Muscle layer of duodenum (tissue), 2 donors: ENCODE measurements at regions not wholly inside any gene's neighbourhood (a gene's known extent, or its start where the extent isn't known, plus 50 kb on each side); places are given as distances from the start of the nearest gene placed in this dataset.
"Not testable (repeated sequence)": the region's sequence is repeated elsewhere in the genome, so short reads cannot be mapped to it uniquely, and the experiment has no call there.

Experiments used
- H3K27ac ChIP-seq: one replicate; pipeline ENCODE4 v1.7.0; 2013; ENCODE audit warnings: mild to moderate bottlenecking, low read length
- H3K27me3 ChIP-seq: one replicate; pipeline ENCODE4 v1.7.0; 2013; ENCODE audit warnings: low read depth, mild to moderate bottlenecking, control low read depth, low read length
- H3K36me3 ChIP-seq, 2 donors: one replicate each; pipeline ENCODE4 v1.7.0; 2013; ENCODE audit warnings: low read length in 2 of 2, control low read depth in 1 of 2, mild to moderate bottlenecking in 1 of 2; ENCODE audit not compliant: insufficient read depth in 2 of 2, control insufficient read depth in 1 of 2
- H3K4me1 ChIP-seq, 2 donors: one replicate each; pipeline ENCODE4 v1.7.0; 2013; ENCODE audit warnings: low read length in 2 of 2, mild to moderate bottlenecking in 2 of 2, control low read depth in 1 of 2, moderate library complexity in 1 of 2; ENCODE audit not compliant: insufficient read depth in 2 of 2, control insufficient read depth in 1 of 2
- H3K4me3 ChIP-seq, 2 donors: one replicate each; pipeline ENCODE4 v1.7.0; 2013; ENCODE audit warnings: low read length in 2 of 2, low read depth in 1 of 2, mild to moderate bottlenecking in 1 of 2
- H3K9me3 ChIP-seq, 2 donors: one replicate each; pipeline ENCODE4 v1.7.0; 2013; ENCODE audit warnings: low read length in 2 of 2, control low read depth in 1 of 2, mild to moderate bottlenecking in 1 of 2; ENCODE audit not compliant: control insufficient read depth in 1 of 2
- donor health status: healthy.

DNA sequence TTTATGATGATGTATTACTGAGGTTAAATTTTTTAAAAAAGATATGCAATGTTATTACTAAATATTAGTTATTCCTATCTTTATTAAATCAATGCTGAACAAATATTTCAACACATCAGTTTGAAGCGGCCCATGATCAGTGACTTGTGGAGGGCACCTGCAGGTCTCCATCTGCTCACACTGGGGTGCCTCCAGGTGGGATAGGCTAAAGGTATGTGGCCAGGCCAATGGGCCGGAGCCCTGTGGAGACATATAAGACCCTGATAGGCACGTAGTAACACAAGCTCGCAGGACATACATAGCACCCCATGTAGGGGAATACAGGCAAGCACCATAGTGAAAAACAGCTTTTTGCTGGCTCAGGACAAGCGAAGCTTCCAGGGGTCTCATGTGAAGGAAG is 469.8 kb downstream of the ZNF536 start:
- no peaks in the 10 kb centered on the region for H3K36me3 ChIP-seq
- no peaks in the 10 kb centered on the region for H3K9me3 ChIP-seq
- no peak overlapping the region for H3K4me3 ChIP-seq
- H3K4me1 ChIP-seq = no peaks in the 10 kb centered on the region
- H3K27me3 ChIP-seq = no peaks in the 10 kb centered on the region
- no peak overlapping the region for H3K27ac ChIP-seq

DNA sequence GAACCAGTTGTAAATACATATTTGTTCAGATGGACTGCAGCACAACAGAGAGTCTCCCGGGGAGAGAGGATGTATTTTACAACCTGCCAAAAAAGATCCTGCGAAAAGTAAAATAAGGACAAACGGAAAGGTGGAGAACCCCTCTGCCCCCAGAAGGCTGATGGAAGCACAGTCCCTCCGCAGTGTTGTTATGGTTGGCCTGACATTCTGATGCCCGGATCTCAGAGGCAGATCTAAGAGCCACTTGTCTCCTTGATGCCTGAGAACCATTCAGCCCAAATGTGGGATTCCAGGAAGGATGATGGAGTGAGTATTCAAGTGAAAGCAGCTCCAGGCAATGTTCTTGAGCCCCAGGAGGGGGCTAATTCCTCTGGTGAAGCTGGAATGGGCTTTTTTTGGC is 458.7 kb downstream of the ZNF536 start:
- no peak overlapping the region for H3K27ac ChIP-seq
- no peak overlapping the region for H3K4me3 ChIP-seq
- H3K9me3 ChIP-seq = peaks cover 0 to 8% of the 10 kb centered on the region in 2 donors
- no peaks in the 10 kb centered on the region for H3K36me3 ChIP-seq
- no peaks in the 10 kb centered on the region for H3K27me3 ChIP-seq
- no peaks in the 10 kb centered on the region for H3K4me1 ChIP-seq

DNA sequence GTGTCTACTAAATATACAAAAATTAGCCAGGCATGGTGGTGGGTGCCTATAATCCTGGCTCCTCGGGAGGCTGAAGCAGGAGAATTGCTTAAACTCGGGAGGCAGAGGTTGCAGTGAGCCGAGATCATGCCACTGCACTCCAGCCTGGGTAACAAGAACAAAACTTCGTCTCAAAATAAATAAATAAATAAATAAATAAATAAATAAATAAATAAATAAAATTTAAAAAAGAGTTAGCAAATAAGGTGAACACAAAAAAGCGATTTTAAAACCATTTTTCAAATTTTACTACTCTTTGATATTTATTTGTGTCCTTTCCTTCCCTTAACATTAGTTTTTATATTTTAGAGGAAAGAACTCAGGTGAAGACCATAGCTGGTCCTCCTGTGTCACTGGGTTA is 453.3 kb downstream of the ZNF536 start:
- H3K27ac ChIP-seq, H3K36me3 ChIP-seq, H3K27me3 ChIP-seq, H3K4me1 ChIP-seq, H3K4me3 ChIP-seq, H3K9me3 ChIP-seq: not testable (repeated sequence)

DNA sequence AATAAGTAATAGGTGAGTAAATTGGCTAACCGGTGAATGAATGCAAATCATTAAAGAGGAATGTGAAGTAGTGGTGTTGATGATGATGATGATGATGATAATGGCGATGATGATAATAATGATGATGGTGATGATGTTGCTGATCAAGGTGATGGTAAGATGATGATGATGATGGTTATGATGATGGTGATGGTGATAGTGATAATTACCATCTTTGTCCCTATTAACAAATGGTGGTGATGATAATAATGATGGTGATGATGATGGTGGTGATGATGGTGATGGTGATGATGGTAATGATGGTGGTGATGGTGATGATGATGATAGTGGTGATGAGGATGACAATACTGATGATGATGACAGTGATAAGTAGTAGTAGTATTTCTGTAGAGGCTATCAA is 452.6 kb downstream of the ZNF536 start:
- H3K27ac ChIP-seq = no peak overlapping the region
- peaks cover 0 to 8% of the 10 kb centered on the region in 2 donors for H3K9me3 ChIP-seq
- H3K4me1 ChIP-seq = no peaks in the 10 kb centered on the region
- no peaks in the 10 kb centered on the region for H3K36me3 ChIP-seq
- H3K27me3 ChIP-seq = no peaks in the 10 kb centered on the region
- H3K4me3 ChIP-seq = no peak overlapping the region

DNA sequence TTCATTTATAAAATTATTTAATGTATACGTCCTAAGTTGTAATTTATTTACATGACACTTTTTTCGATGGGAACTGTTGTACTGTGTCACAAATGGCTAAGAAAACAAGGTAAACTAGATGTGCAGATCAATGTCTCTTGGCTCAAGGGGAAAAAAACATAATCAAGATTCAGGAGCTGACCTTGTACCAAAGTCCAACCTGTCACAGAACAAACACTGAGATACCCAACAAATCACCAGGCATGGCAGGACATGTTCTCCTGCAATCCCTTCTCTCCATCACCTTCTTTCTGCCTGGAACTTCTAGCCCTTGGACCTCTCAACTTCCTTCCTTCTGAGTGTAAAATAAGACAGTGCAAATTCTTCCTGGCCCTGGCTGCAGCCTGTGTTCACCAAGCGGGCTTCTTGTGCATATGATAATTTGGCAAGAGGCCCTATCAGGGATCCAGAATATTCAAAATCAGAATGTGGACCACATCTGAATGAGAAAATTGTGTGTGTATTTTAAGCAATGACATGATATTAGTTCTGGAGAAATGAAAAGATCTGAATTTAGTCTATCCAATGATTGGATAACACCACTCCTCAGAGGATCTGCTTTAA is 445.9 kb downstream of the ZNF536 start:
- Histone ChIP-seq H3K36me3 (no peaks in the 10 kb centered on the region), H3K4me1 (no peaks in the 10 kb centered on the region), H3K27me3 (no peaks in the 10 kb centered on the region), H3K27ac (no peak overlapping the region), H3K4me3 (no peak overlapping the region), H3K9me3 (no peaks in the 10 kb centered on the region)

DNA sequence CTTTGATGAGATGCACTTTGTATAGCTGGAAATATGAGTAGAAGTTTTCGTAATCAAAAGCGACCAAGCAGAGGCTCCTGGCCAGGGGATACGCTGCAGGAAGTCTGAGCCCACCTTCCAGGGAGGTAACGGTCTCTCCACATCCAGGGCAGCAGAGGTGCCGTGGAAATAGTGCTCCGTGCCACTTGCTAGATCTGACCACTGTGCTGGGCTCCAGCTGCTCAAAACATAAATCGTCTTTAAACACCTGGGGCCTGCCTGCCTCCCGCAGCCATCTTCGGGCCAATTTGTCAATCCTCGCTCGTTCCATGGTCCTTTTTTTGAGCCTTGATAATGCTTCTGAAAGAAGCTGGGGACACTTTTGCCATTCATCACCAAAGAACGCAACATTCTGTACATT is 445.0 kb downstream of the ZNF536 start:
- Histone ChIP-seq H3K4me3 (no peak overlapping the region), H3K27ac (no peak overlapping the region), H3K36me3 (no peaks in the 10 kb centered on the region), H3K9me3 (no peaks in the 10 kb centered on the region), H3K27me3 (no peaks in the 10 kb centered on the region), H3K4me1 (no peaks in the 10 kb centered on the region)

DNA sequence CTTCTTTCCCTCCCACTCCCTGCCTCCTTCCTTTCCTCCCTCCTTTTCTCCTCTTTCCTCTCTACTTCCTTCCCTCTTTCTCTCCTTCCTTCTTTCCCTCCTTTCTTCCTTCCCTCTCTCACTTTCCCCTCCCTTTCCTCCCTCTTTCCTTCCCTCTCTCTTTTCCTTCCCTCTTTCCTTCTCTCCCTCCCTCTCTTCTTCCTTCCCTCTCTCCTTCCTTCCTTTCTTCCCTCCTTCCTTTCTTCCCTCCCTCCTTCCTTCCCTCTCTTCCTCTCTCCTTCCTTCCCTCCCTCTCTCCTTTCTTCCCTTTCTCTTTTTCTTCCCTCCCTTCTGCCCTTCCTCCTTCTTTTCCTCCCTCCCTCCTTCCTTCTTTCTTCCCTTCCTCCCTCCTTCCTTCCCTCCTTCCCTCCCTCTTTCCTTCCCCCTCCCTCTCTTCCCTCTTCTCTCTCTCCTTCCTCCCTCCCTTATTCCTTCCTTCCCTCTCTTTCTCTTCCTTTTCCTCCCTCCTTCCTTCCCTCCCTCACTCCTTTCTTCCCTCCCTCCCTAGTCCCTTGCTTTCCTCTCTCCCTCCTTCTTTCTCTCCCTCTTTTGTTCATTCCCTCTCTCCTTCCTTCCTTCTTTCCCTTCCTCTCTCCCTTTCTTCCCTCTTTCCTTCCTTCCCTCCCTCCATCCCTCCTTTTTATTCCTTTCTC is 443.9 kb downstream of the ZNF536 start:
- no peak overlapping the region for H3K4me3 ChIP-seq
- H3K27me3 ChIP-seq = no peaks in the 10 kb centered on the region
- H3K9me3 ChIP-seq = no peaks in the 10 kb centered on the region
- H3K36me3 ChIP-seq = no peaks in the 10 kb centered on the region
- no peaks in the 10 kb centered on the region for H3K4me1 ChIP-seq
- no peak overlapping the region for H3K27ac ChIP-seq

DNA sequence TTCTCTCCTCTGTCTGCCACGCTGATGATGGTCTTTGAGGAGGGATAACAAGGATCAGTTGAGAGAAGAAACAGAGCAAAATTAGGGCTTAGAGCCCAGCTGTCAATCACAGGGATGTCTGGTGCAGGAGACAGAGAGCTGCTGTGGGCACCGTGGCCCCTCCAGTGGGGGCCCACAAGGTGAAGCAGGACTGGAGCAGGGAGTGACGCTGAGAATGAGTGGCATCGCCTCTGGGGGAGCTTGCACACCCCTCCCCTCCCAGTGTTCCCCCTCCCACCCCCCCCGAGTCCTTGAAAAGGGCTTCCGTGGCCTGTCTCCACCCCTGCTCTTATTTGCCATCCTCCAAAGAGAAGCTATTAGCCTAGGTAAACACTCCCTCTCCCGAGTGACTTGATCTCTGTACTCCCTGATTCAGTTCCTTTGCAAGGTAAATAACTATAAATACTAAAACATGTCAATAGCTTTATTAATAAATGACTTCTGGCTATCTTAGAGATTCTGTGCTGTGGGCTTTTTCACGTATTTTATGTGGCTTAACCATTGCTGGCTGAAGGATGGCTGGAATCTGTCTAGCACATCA is 440.0 kb downstream of the ZNF536 start:
- H3K36me3 ChIP-seq = no peaks in the 10 kb centered on the region
- H3K4me1 ChIP-seq = no peaks in the 10 kb centered on the region
- H3K27ac ChIP-seq = no peak overlapping the region
- H3K9me3 ChIP-seq = no peaks in the 10 kb centered on the region
- H3K27me3 ChIP-seq = no peaks in the 10 kb centered on the region
- H3K4me3 ChIP-seq = no peak overlapping the region

DNA sequence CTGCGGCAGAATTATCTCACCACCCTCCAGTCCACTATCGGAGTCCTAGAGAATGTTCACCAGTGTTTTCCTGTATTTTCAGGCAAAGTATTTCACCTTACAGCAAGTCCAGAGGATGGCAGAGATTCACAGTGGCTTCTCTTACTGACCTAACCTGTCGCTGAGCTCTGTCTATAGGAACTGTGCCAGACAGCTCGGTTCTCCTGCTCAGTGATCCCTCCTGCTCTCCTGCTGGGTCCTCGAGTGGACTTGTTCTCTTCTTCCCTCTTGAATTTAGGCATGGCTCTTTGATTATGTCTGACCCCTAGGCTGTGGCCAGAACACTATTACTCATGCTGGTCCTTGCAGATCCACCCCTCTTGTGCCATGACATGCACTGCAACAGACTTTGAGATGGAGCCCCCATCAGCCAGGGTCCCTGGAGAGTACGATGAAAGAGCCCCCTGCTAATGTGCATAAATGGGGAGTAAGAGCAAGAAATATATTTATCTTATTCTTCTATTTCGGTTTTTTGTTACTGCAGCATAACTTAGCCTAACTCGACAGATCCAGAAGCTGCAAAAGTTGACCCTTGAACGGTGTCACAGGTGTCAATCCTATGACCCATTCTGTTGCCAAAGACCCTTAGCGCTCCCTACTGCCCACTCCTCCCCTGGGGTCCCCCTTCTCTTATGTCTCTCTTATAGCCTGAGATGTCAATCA is 439.4 kb downstream of the ZNF536 start:
- H3K27ac ChIP-seq = no peak overlapping the region
- H3K36me3 ChIP-seq = no peaks in the 10 kb centered on the region
- H3K4me1 ChIP-seq = no peaks in the 10 kb centered on the region
- H3K9me3 ChIP-seq = no peaks in the 10 kb centered on the region
- no peak overlapping the region for H3K4me3 ChIP-seq
- H3K27me3 ChIP-seq = no peaks in the 10 kb centered on the region

DNA sequence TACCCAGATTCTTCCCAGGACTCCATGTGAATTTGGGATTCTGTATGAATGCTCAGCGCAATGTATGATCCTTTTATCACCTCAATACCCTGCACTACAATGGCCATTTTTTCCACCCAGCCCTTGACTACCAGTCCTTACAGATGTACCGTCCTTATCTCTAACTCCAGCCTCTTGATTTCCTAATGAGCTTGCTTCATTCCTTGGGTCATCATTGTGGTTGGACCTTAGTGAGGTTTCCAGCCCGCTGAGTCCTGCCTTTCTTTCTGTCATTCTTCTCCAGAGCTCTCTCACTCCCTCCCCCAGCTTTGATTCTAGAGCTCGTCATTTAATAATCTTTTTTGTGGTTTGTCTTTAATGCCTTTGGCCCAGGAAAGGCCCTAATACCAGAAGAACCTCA is 438.5 kb downstream of the ZNF536 start:
- Histone ChIP-seq H3K4me3 (no peak overlapping the region), H3K27me3 (no peaks in the 10 kb centered on the region), H3K4me1 (no peaks in the 10 kb centered on the region), H3K9me3 (no peaks in the 10 kb centered on the region), H3K27ac (no peak overlapping the region), H3K36me3 (no peaks in the 10 kb centered on the region)

DNA sequence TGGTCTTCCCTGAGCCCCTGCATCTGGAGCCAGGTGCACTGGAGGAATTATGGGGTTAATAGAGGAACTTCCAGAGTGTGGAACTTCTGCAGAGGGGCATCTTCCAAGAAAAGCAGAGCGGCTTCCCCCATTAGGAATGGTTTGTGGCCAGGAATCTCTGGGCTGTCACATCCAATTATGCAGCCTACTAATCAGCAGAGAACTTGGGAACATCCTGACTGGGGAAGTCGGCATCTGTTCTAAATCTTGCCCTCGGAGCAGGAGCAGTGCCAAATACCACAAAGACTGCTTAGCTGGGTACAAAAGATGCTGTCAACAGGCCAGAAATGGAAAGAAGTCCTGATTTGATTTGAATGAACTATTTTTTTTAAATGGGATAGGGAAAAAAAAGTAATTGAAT is 435.1 kb downstream of the ZNF536 start:
- no peak overlapping the region for H3K4me3 ChIP-seq
- no peaks in the 10 kb centered on the region for H3K36me3 ChIP-seq
- no peak overlapping the region for H3K27ac ChIP-seq
- no peaks in the 10 kb centered on the region for H3K9me3 ChIP-seq
- H3K27me3 ChIP-seq = no peaks in the 10 kb centered on the region
- no peaks in the 10 kb centered on the region for H3K4me1 ChIP-seq
